K562 (cell line): ENCODE measurements at regions not wholly inside any gene's neighbourhood (a gene's known extent, or its start where the extent isn't known, plus 50 kb on each side); places are given as distances from the start of the nearest gene placed in this dataset.

Experiments
- ATAC-seq: fragments of 200-7000 bp; cut with Tn5 transposase; 3 replicates; pipeline ENCODE4 v1.9.1; 2020; ENCODE audit warnings: moderate library complexity
- BruUV-seq: library from RNA; stranded (reverse); fragments of 400-500 nt; replicated peaks from 2 replicates; lab custom pipeline; 2021; lab: Mats Ljungman, UMichigan
- CTCF ChIA-PET: fragments of 300-600 bp; formaldehyde crosslinking; extraction: SDS; loops from one replicate; lab custom pipeline; 2021; ENCODE audit warnings: low intra/inter-chr PET ratio; lab: Yijun Ruan, JAX
- POLR2A ChIA-PET: fragments of 300-600, 350-650 bp; sonication (Branson Sonifier 250); formaldehyde crosslinking; extraction: SDS; loops from one replicate; lab custom pipeline; 2021; ENCODE audit warnings: antibody characterized with exemption, inconsistent platforms; lab: Yijun Ruan, JAX
- DNase-seq, 4 experiments: peaks; one replicate each; pipeline versions ENCODE4 v3.0.0 to v3.0.0-alpha.2; 2011 to 2018; ENCODE audit warnings: low spot score in 3 of 4, mixed read lengths in 3 of 4; ENCODE audit errors: extremely low read depth in 1 of 4
- FAIRE-seq: peaks from 2 replicates; lab custom pipeline; 2011; peaks lifted over from hg19 to GRCh38; lab: Jason Lieb, UNC
- H2AFZ ChIP-seq: 2 replicates; pipeline ENCODE4 v1.6.0; 2011; ENCODE audit warnings: low read depth, low read length, control low read depth, inconsistent platforms
- H3K27ac ChIP-seq: fragments of 200-600 bp; 3 replicates; pipeline ENCODE4 v1.8.0; 2011; ENCODE audit warnings: low read depth, mild to moderate bottlenecking, control low read depth, inconsistent platforms, low read length, moderate library complexity, mixed read lengths; ENCODE audit errors: extremely low read depth
- H3K27me3 ChIP-seq, 2 experiments: fragments of 300-600 bp in 1 of 2; 2 replicates in 1 of 2; 3 replicates in 1 of 2; pipeline versions ENCODE4 v1.6.0 to v1.8.0; 2011; ENCODE audit warnings: inconsistent platforms in 2 of 2, low read length in 2 of 2, mild to moderate bottlenecking in 1 of 2, mixed read lengths in 1 of 2, moderate library complexity in 1 of 2; ENCODE audit not compliant: control insufficient read depth in 2 of 2, insufficient read depth in 2 of 2
- H3K36me3 ChIP-seq: fragments of 300-600 bp; 3 replicates; pipeline ENCODE4 v1.8.0; 2011; ENCODE audit warnings: mild to moderate bottlenecking, low read length, inconsistent platforms; ENCODE audit not compliant: control insufficient read depth, insufficient read depth
- H3K4me1 ChIP-seq, 2 experiments: fragments of 200-600 bp in 1 of 2; replicated peaks in 1 of 2; 2 replicates in 1 of 2; 3 replicates in 1 of 2; pipeline versions ENCODE4 v1.5.1 to v1.8.0; 2011; ENCODE audit warnings: inconsistent platforms in 2 of 2, low read length in 2 of 2, mild to moderate bottlenecking in 1 of 2, mixed read lengths in 1 of 2, moderate library complexity in 1 of 2; ENCODE audit not compliant: control insufficient read depth in 2 of 2, insufficient read depth in 2 of 2
- H3K4me2 ChIP-seq: 2 replicates; pipeline ENCODE4 v1.6.1; 2011; ENCODE audit warnings: low read length, control low read depth, inconsistent platforms, mixed read lengths; ENCODE audit not compliant: insufficient read depth
- H3K4me3 ChIP-seq: fragments of 200-600 bp; sonication (generic), shearing (Covaris generic); 2 replicates; pipeline ENCODE4 v1.5.1; 2016; ENCODE audit warnings: control low read depth, inconsistent platforms
- H3K79me2 ChIP-seq: fragments of 200-600 bp; 3 replicates; pipeline ENCODE4 v1.8.0; 2011; ENCODE audit warnings: low read length, inconsistent platforms; ENCODE audit not compliant: control insufficient read depth, insufficient read depth
- H3K9ac ChIP-seq, 2 experiments: 2 replicates each; pipeline versions ENCODE4 v1.6.0 to v1.6.1; 2011; ENCODE audit warnings: low read depth in 2 of 2, low read length in 2 of 2, control low read depth in 1 of 2, inconsistent platforms in 1 of 2, mild to moderate bottlenecking in 1 of 2, mixed read lengths in 1 of 2; ENCODE audit not compliant: insufficient read depth in 1 of 2
- H3K9me1 ChIP-seq: one replicate; pipeline ENCODE4 v1.6.0; 2011; ENCODE audit warnings: inconsistent platforms, mild to moderate bottlenecking, low read length, moderate library complexity; ENCODE audit not compliant: control insufficient read depth, insufficient read depth
- H3K9me3 ChIP-seq: replicated peaks from 2 replicates; pipeline ENCODE4 v1.5.1; 2011; ENCODE audit warnings: low read depth, low read length, inconsistent platforms; ENCODE audit not compliant: control insufficient read depth, insufficient read depth
- H4K20me1 ChIP-seq: replicated peaks from 2 replicates; pipeline ENCODE4 v1.6.1; 2011; ENCODE audit warnings: low read length, inconsistent platforms, mixed read lengths; ENCODE audit not compliant: control insufficient read depth, insufficient read depth
- BACH1 ChIP-seq: fragments of 200-800 bp; sonication (Bioruptor generic); IDR thresholded peaks from 2 replicates; pipeline ENCODE4 v1.6.1; 2016; ENCODE audit warnings: missing genetic modification characterization, missing compliant biosample characterization
- CBX8 ChIP-seq: fragments of 200-600 bp; sonication (generic); IDR thresholded peaks from 2 replicates; pipeline ENCODE4 v1.6.1; 2012; ENCODE audit warnings: borderline replicate concordance, mixed run types, low read depth, mild to moderate bottlenecking, moderate library complexity, mixed read lengths, low read length, control low read depth, inconsistent platforms; ENCODE audit not compliant: poor library complexity, severe bottlenecking; ENCODE audit errors: extremely low read depth
- E2F6 ChIP-seq, 2 experiments: IDR thresholded peaks; 2 replicates each; pipeline ENCODE4 v1.6.1; 2011; ENCODE audit warnings: borderline replicate concordance in 1 of 2, control low read depth in 1 of 2, low read depth in 1 of 2, low read length in 1 of 2, mild to moderate bottlenecking in 1 of 2, mixed read lengths in 1 of 2, moderate library complexity in 1 of 2; ENCODE audit not compliant: insufficient read depth in 1 of 2, insufficient read length in 1 of 2, poor library complexity in 1 of 2, severe bottlenecking in 1 of 2; ENCODE audit errors: extremely low read depth in 1 of 2
- FOXK1 ChIP-seq: sonication (generic); formaldehyde crosslinking; IDR thresholded peaks from 2 replicates; pipeline ENCODE4 v1.8.0; 2022; ENCODE audit warnings: missing genetic modification reagents, mild to moderate bottlenecking, borderline replicate concordance
- HDGF ChIP-seq: fragments of 450-650 bp; IDR thresholded peaks from 2 replicates; pipeline ENCODE4 v1.6.1; 2016
- MYBL2 ChIP-seq, 2 experiments: fragments of 450-650 bp in 1 of 2; sonication (generic) in 1 of 2; formaldehyde crosslinking in 1 of 2; IDR thresholded peaks; 2 replicates each; pipeline versions ENCODE4 v1.6.1 to v1.8.1; 2017 to 2022; ENCODE audit warnings: borderline replicate concordance in 1 of 2, inconsistent platforms in 1 of 2, low read depth in 1 of 2, mild to moderate bottlenecking in 1 of 2, missing genetic modification reagents in 1 of 2, moderate library complexity in 1 of 2
- NRF1 ChIP-seq, 2 experiments: fragments of 450-650 bp; IDR thresholded peaks in 1 of 2; conservative IDR thresholded peaks in 1 of 2; 2 replicates each; pipeline ENCODE4 v1.6.1; 2014; ENCODE audit warnings: mild to moderate bottlenecking in 2 of 2
- ZBTB9 ChIP-seq: fragments of 450-650 bp; formaldehyde crosslinking; IDR thresholded peaks from 2 replicates; pipeline ENCODE4 v1.4.0; 2020; ENCODE audit warnings: mild to moderate bottlenecking, moderate library complexity
- ZNF174 ChIP-seq: fragments of 250-450 bp; sonication (Bioruptor Pico); IDR thresholded peaks from 2 replicates; pipeline ENCODE4 v1.4.0; 2020; ENCODE audit warnings: mild to moderate bottlenecking
- ZNF24 ChIP-seq: fragments of 450-650 bp; IDR thresholded peaks from 2 replicates; pipeline ENCODE4 v1.6.1; 2016
- ZNF318 ChIP-seq, 2 experiments: fragments of 450-650 bp; IDR thresholded peaks; 2 replicates each; pipeline ENCODE4 v1.6.1; 2016; ENCODE audit warnings: mild to moderate bottlenecking in 2 of 2, borderline replicate concordance in 1 of 2, low read depth in 1 of 2, moderate library complexity in 1 of 2
- ZNF444 ChIP-seq: fragments of 250-450 bp; sonication (Bioruptor Pico); IDR thresholded peaks from 2 replicates; pipeline ENCODE4 v1.4.0; 2020; ENCODE audit warnings: mild to moderate bottlenecking, moderate library complexity
- WGBS: fragments of 100-300 bp; shearing (Covaris generic); methylation state at CpG from one replicate; pipeline ENCODE4 v1.1.6; 2016; ENCODE audit warnings: low coverage, mixed read lengths; ENCODE audit not compliant: insufficient coverage; ENCODE audit errors: missing lambda C conversion rate; 5-methylcytosine and 5-hydroxymethylcytosine counted together
- in situ Hi-C: fragments of 300-500 bp; cut with MboI; formaldehyde crosslinking; loops from 4 replicates; pipeline ENCODE4 v1.15.0; 2018; ENCODE audit warnings: inconsistent platforms, mixed read lengths
- intact Hi-C: fragments of 100-400 bp; cut with micrococcal nuclease; formaldehyde crosslinking; loops from 2 replicates; pipeline ENCODE4 v1.14.2; 2022

GRCh38 chr9:78882481-78882880 is 585.6 kb downstream of the PSAT1 start:
- H3K9me3 ChIP-seq = no peaks in the 10 kb centered on the region
- no peaks in the 10 kb centered on the region for H3K9me1 ChIP-seq
- no peak overlapping the region for H3K4me2 ChIP-seq
- FAIRE-seq (no peak), DNase-seq (no peak), ATAC-seq (no peak)
- no peak overlapping the region for H3K9ac ChIP-seq
- no peaks in the 10 kb centered on the region for H4K20me1 ChIP-seq
- no peak overlapping the region for H3K27ac ChIP-seq
- no peaks in the 10 kb centered on the region for H3K36me3 ChIP-seq
- intact Hi-C loops (no loop called here), in situ Hi-C loops (no loop called here)
- H3K4me1 ChIP-seq = no peaks in the 10 kb centered on the region
- POLR2A ChIA-PET = no interaction called here
- H2AFZ ChIP-seq = no peak overlapping the region
- no TSS peak for BruUV-seq
- 3% methylated on average over 4 of the region's 4 CpGs for WGBS
- CTCF ChIA-PET = no interaction called here
- no peak overlapping the region for H3K4me3 ChIP-seq
- no peaks in the 10 kb centered on the region for H3K27me3 ChIP-seq
- no peaks in the 10 kb centered on the region for H3K79me2 ChIP-seq
- TF ChIP-seq ZNF174 (CRISPR knock-in tag) = no peak
- no peak for TF ChIP-seq ZNF24
- no peak for TF ChIP-seq ZNF444 (CRISPR knock-in tag)
- TF ChIP-seq E2F6 (IDR thresholded peaks at IDR 0.05; ENCODE audit: borderline replicate concordance in 1 of 2, extremely low read depth in 1 of 2, insufficient read depth in 1 of 2, insufficient read length in 1 of 2, low read depth in 1 of 2, low read length in 1 of 2, poor library complexity in 1 of 2, severe bottlenecking in 1 of 2) = no peak
- no peak for TF ChIP-seq ZBTB9 (CRISPR knock-in tag)
- TF ChIP-seq ZNF318 (IDR thresholded peaks at IDR 0.05; ENCODE audit: borderline replicate concordance in 1 of 2, low read depth in 1 of 2) = no peak
- TF ChIP-seq MYBL2 (IDR thresholded peaks at IDR 0.05; ENCODE audit: low read depth) = no peak
- TF ChIP-seq MYBL2 (CRISPR knock-in tag; IDR thresholded peaks at IDR 0.05; ENCODE audit: borderline replicate concordance) = no peak
- TF ChIP-seq HDGF = no peak
- no peak for TF ChIP-seq BACH1
- TF ChIP-seq NRF1 (conservative IDR thresholded peaks at IDR 0.05 in 1 of 2, IDR thresholded peaks at IDR 0.05 in 1 of 2) = no peak
- no peak for TF ChIP-seq CBX8
- TF ChIP-seq FOXK1 (CRISPR knock-in tag) = no peak
